ENCODE measurements at regions not wholly inside any gene's neighbourhood (a gene's known extent, or its start where the extent isn't known, plus 50 kb on each side); places are given as distances from the start of the nearest gene placed in this dataset.

- H3K9me3 ChIP-seq (ENCODE audit: control insufficient read depth, insufficient read depth, low read length): 0 out of 2 replicates have a peak, but pooled peaks cover 2% of the 10 kb centered on the region
- dilution Hi-C loops (cut with HindIII; ENCODE audit: low sequenced_read_pairs, unreplicated experiment) (no loop called here), intact Hi-C loops (cut with micrococcal nuclease) (no loop called here), in situ Hi-C loops (cut with MboI; ENCODE audit: low sequenced_read_pairs) (no loop called here)
- no TSS peak for BruUV-seq (replicated peaks)
- no peaks in the 10 kb centered on the region for H4K20me1 ChIP-seq (ENCODE audit: insufficient read depth, low read length)
- no peak for DNase-seq
- H3K4ac ChIP-seq (ENCODE audit: low read depth, low read length): no peak overlapping the region
- H2BK5ac ChIP-seq (ENCODE audit: low read depth, low read length, poor library complexity, severe bottlenecking): no peak overlapping the region
- POLR2A ChIA-PET (ENCODE audit: unreplicated experiment): no interaction called here
- H3K27me3 ChIP-seq (ENCODE audit: control insufficient read depth, insufficient read depth, low read length): no peaks in the 10 kb centered on the region
- CTCF ChIA-PET: no interaction called here
- no peak overlapping the region for H2AK5ac ChIP-seq (ENCODE audit: low read depth, low read length)
- H2BK15ac ChIP-seq (ENCODE audit: low read depth, low read length): no peak overlapping the region
- H4K5ac ChIP-seq (ENCODE audit: low read depth, low read length): no peak overlapping the region; the same call in 1 of the 2 replicates
- no peak overlapping the region for H2BK120ac ChIP-seq (ENCODE audit: low read depth, low read length)
- no peak for ATAC-seq (ENCODE audit: low read depth)
- H4K91ac ChIP-seq (ENCODE audit: insufficient read depth, low read depth, low read length): no peak overlapping the region
- no peak overlapping the region for H2BK20ac ChIP-seq (ENCODE audit: low read depth, low read length)
- no peak overlapping the region for H2AK9ac ChIP-seq (replicated peaks; ENCODE audit: low read depth, low read length, poor library complexity)
- TF ChIP-seq CHD1 (IDR thresholded peaks at IDR 0.05; ENCODE audit: low read depth, low read length) (no peak), SMC3 (IDR thresholded peaks at IDR 0.05; ENCODE audit: low read depth, low read length) (no peak), NFE2L2 (IDR thresholded peaks at IDR 0.05; ENCODE audit: low read depth, low read length) (no peak), BHLHE40 (IDR thresholded peaks at IDR 0.05; ENCODE audit: low read depth, low read length) (no peak), RFX5 (IDR thresholded peaks at IDR 0.05; ENCODE audit: low read depth, low read length) (no peak), MAFK (IDR thresholded peaks at IDR 0.05; ENCODE audit: low read depth, low read length) (no peak), CEBPB (IDR thresholded peaks at IDR 0.05; ENCODE audit: low read depth, low read length) (no peak), CTCF (conservative IDR thresholded peaks at IDR 0.05; ENCODE audit: low read depth, low read length) (no peak), MAZ (IDR thresholded peaks at IDR 0.05; ENCODE audit: borderline replicate concordance, low read depth, low read length) (no peak), FOS (IDR thresholded peaks at IDR 0.05; ENCODE audit: low read depth, low read length) (no peak), MXI1 (IDR thresholded peaks at IDR 0.05; ENCODE audit: borderline replicate concordance, low read depth, low read length) (no peak)
- H3K18ac ChIP-seq (ENCODE audit: low read depth, low read length): no peak overlapping the region; the same call in 1 of the 2 replicates
- no peak overlapping the region for H3K9ac ChIP-seq (ENCODE audit: low read depth, low read length)
- H3K27ac ChIP-seq (ENCODE audit: insufficient read depth, low read length): no peak overlapping the region
- no CpG with 5 or more reads among the region's 2 CpGs for WGBS, 2 experiments (ENCODE audit: extremely low coverage in 2 of 2, insufficient read length in 1 of 2)
- H3K14ac ChIP-seq (replicated peaks; ENCODE audit: low read depth, low read length): no peak overlapping the region
- no peak overlapping the region for H3K4me3 ChIP-seq (ENCODE audit: insufficient read depth, low read depth, low read length)
- no peaks in the 10 kb centered on the region; the same call in 1 of the 2 replicates for H3K9me1 ChIP-seq (ENCODE audit: insufficient read depth, low read length)
- H3K4me1 ChIP-seq (ENCODE audit: control insufficient read depth, insufficient read depth, low read length): peaks cover 3% of the 10 kb centered on the region
- H3K56ac ChIP-seq (ENCODE audit: extremely low read depth, insufficient read depth, low read length): no peak overlapping the region
- no peak overlapping the region for H2AFZ ChIP-seq (replicated peaks; ENCODE audit: low read length, poor library complexity)
- no peak overlapping the region for H4K8ac ChIP-seq (ENCODE audit: low read depth in 2 of 2, low read length in 2 of 2)
- no peak overlapping the region for H3K23ac ChIP-seq (ENCODE audit: low read depth, low read length)
- no peak overlapping the region for H3K4me2 ChIP-seq (ENCODE audit: low read depth, low read length)
- no peaks in the 10 kb centered on the region for H3K79me1 ChIP-seq (ENCODE audit: low read depth in 1 of 2, low read length in 2 of 2)
- H3K36me3 ChIP-seq (ENCODE audit: control insufficient read depth, insufficient read depth, low read length): no peaks in the 10 kb centered on the region
Measured at GRCh38 chr5:114123654-114124053, 238.2 kb upstream of the KCNN2 start.
